Testis (tissue), 2 donors: ENCODE measurements at regions not wholly inside any gene's neighbourhood (a gene's known extent, or its start where the extent isn't known, plus 50 kb on each side); places are given as distances from the start of the nearest gene placed in this dataset.
A peak's percentile ranks its signal among the peaks of the same experiment; 100 is the strongest.

ENCODE experiments used
- DNase-seq: peaks from one replicate; pipeline ENCODE4 v3.0.0-alpha.2; 2019
- H3K27ac ChIP-seq, 2 donors: fragments of 200-600 bp; sonication (generic); one replicate each; pipeline ENCODE4 v1.5.1; 2019
- H3K27me3 ChIP-seq: fragments of 200-600 bp; sonication (generic); one replicate; pipeline ENCODE4 v1.5.1; 2019
- H3K36me3 ChIP-seq: fragments of 200-600 bp; sonication (generic); one replicate; pipeline ENCODE4 v1.5.1; 2017; ENCODE audit warnings: low read depth; ENCODE audit errors: missing control alignments
- H3K4me1 ChIP-seq: fragments of 200-600 bp; sonication (generic); one replicate; pipeline ENCODE4 v1.5.1; 2019
- H3K4me3 ChIP-seq, 2 donors: fragments of 200-600 bp; sonication (generic); one replicate each; pipeline ENCODE4 v1.5.1; 2017 to 2019
- H3K9me3 ChIP-seq: fragments of 200-600 bp; sonication (generic); one replicate; pipeline ENCODE4 v1.5.1; 2017
- CTCF ChIP-seq, 3 experiments: fragments of 450-650 bp in 2 of 3; fragments of 200-600 bp in 1 of 3; sonication (generic) in 1 of 3; IDR thresholded peaks; one replicate each; pipeline ENCODE4 v1.5.1; 2016 to 2019; ENCODE audit warnings: antibody characterized with exemption in 3 of 3, mild to moderate bottlenecking in 2 of 3, moderate library complexity in 1 of 3
- POLR2A ChIP-seq: fragments of 450-650 bp; IDR thresholded peaks from one replicate; pipeline ENCODE4 v1.6.1; 2017; ENCODE audit warnings: antibody characterized with exemption, mild to moderate bottlenecking, moderate library complexity
- WGBS, 2 donors: methylation state at CpG; one replicate each; pipeline ENCODE4 v1.1.5; 2018; 5-methylcytosine and 5-hydroxymethylcytosine counted together
- intact Hi-C: fragments of 100-400 bp; cut with DNase I; formaldehyde crosslinking; loops from one replicate; pipeline ENCODE4 v1.15.1; 2023; ENCODE audit warnings: low total_unique reads

GRCh38 chr13:72650051-72650700 is 77.3 kb downstream of the MZT1 start:
- Histone ChIP-seq H3K27me3 (no peaks in the 10 kb centered on the region), H3K9me3 (no peaks in the 10 kb centered on the region), H3K27ac (no peak overlapping the region), H3K36me3 (no peaks in the 10 kb centered on the region), H3K4me3 (no peak overlapping the region), H3K4me1 (no peaks in the 10 kb centered on the region)
- no peak for DNase-seq
- 62 to 69% methylated on average over 5 of the region's 5 CpGs for WGBS, 2 donors
- intact Hi-C loops = no loop called here
- TF ChIP-seq POLR2A (no peak), CTCF (IDR thresholded peaks at IDR 0.05) (no peak)

GRCh38 chr13:72648513-72649065 is 78.8 kb downstream of the MZT1 start:
- TF ChIP-seq CTCF (IDR thresholded peaks at IDR 0.05) = no peak
- TF ChIP-seq POLR2A = no peak
- WGBS, 2 donors = 70 to 74% methylated on average over 8 of the region's 8 CpGs

GRCh38 chr13:72647422-72647821 is 80.0 kb downstream of the MZT1 start:
- no peaks in the 10 kb centered on the region for H3K9me3 ChIP-seq
- H3K4me1 ChIP-seq = no peaks in the 10 kb centered on the region
- no peak overlapping the region for H3K4me3 ChIP-seq
- DNase-seq = no peak
- H3K27ac ChIP-seq = peak overlapping the region in 1 of 2 donors; percentile 66
- intact Hi-C loops = no loop called here
- whole genome bisulfite sequencing, 2 donors = 52 to 62% methylated on average over 2 of the region's 2 CpGs
- H3K36me3 ChIP-seq = no peaks in the 10 kb centered on the region
- H3K27me3 ChIP-seq = no peaks in the 10 kb centered on the region
- TF ChIP-seq CTCF (IDR thresholded peaks at IDR 0.05) = no peak
- TF ChIP-seq POLR2A = no peak

More at GRCh38 chr13:72648513-72649065, 78.8 kb downstream of the MZT1 start:
- intact Hi-C loops = no loop called here
- H3K27ac ChIP-seq = no peak overlapping the region
- H3K4me3 ChIP-seq = no peak overlapping the region
- no peaks in the 10 kb centered on the region for H3K4me1 ChIP-seq
- no peaks in the 10 kb centered on the region for H3K9me3 ChIP-seq
- no peaks in the 10 kb centered on the region for H3K36me3 ChIP-seq
- DNase-seq = no peak
- no peaks in the 10 kb centered on the region for H3K27me3 ChIP-seq

- H3K36me3 ChIP-seq = no peaks in the 10 kb centered on the region
- no peak for TF ChIP-seq CTCF (IDR thresholded peaks at IDR 0.05)
- no peak for TF ChIP-seq POLR2A
- H3K4me3 ChIP-seq = no peak overlapping the region
- H3K27me3 ChIP-seq = no peaks in the 10 kb centered on the region
- no peaks in the 10 kb centered on the region for H3K4me1 ChIP-seq
- no peak for DNase-seq
- 87 to 92% methylated on average over 4 of the region's 4 CpGs for WGBS, 2 donors
- intact Hi-C loops = no loop called here
- H3K27ac ChIP-seq = no peak overlapping the region
- H3K9me3 ChIP-seq = no peaks in the 10 kb centered on the region
These were observed 81.9 kb downstream of the MZT1 start for GRCh38 chr13:72645521-72645920.
